Neural progenitor cell (in vitro differentiated cells): ENCODE measurements at regions not wholly inside any gene's neighbourhood (a gene's known extent, or its start where the extent isn't known, plus 50 kb on each side); places are given as distances from the start of the nearest gene placed in this dataset.
A peak's percentile ranks its signal among the peaks of the same experiment; 100 is the strongest.

Source experiments
- DNase-seq: peaks from one replicate; pipeline ENCODE4 v3.0.0-alpha.2; 2016; ENCODE audit warnings: low spot score
- H2AFZ ChIP-seq: fragments of 200-600 bp; sonication (generic); replicated peaks from 2 replicates; pipeline ENCODE4 v1.6.1; 2016; ENCODE audit warnings: antibody characterized with exemption
- H3F3A ChIP-seq: fragments of 200-600 bp; sonication (generic); 2 replicates; pipeline ENCODE4 v1.6.1; 2016; ENCODE audit warnings: antibody characterized with exemption, low read depth
- H3K27ac ChIP-seq: fragments of 200-600 bp; sonication (generic); 2 replicates; pipeline ENCODE4 v1.5.1; 2016; ENCODE audit warnings: mild to moderate bottlenecking
- H3K27me3 ChIP-seq: fragments of 200-600 bp; sonication (generic); 2 replicates; pipeline ENCODE4 v1.6.1; 2016; ENCODE audit warnings: mild to moderate bottlenecking, moderate library complexity
- H3K36me3 ChIP-seq: fragments of 200-600 bp; sonication (generic); 2 replicates; pipeline ENCODE4 v1.5.1; 2016
- H3K4me1 ChIP-seq: fragments of 200-600 bp; sonication (generic); 2 replicates; pipeline ENCODE4 v1.6.1; 2016; ENCODE audit warnings: mixed run types
- H3K4me2 ChIP-seq: fragments of 200-600 bp; sonication (generic); 2 replicates; pipeline ENCODE4 v1.6.1; 2016
- H3K4me3 ChIP-seq: fragments of 200-600 bp; sonication (generic); 2 replicates; pipeline ENCODE4 v1.5.1; 2016
- H3K79me2 ChIP-seq: fragments of 200-600 bp; sonication (generic); 2 replicates; pipeline ENCODE4 v1.6.1; 2016; ENCODE audit warnings: low read depth
- H3K9ac ChIP-seq: fragments of 200-600 bp; sonication (generic); 2 replicates; pipeline ENCODE4 v1.6.1; 2016
- H3K9me3 ChIP-seq: fragments of 200-600 bp; sonication (generic); 2 replicates; pipeline ENCODE4 v1.5.1; 2016; ENCODE audit warnings: low read depth
- H4K20me1 ChIP-seq: fragments of 200-600 bp; sonication (generic); 2 replicates; pipeline ENCODE4 v1.6.1; 2016; ENCODE audit warnings: low read depth
- H3K27ac Mint-ChIP-seq: 3 replicates; pipeline ENCODE4 v1.8.0; 2021; ENCODE audit warnings: mixed read lengths
- H3K27me3 Mint-ChIP-seq: 2 replicates; pipeline ENCODE4 v1.8.0; 2022; ENCODE audit warnings: low read depth, mild to moderate bottlenecking, inconsistent platforms, moderate library complexity, mixed read lengths; ENCODE audit not compliant: insufficient read depth
- H3K36me3 Mint-ChIP-seq: 3 replicates; pipeline ENCODE4 v1.8.0; 2021; ENCODE audit warnings: mixed read lengths
- H3K4me1 Mint-ChIP-seq: 3 replicates; pipeline ENCODE4 v1.8.0; 2021; ENCODE audit warnings: mixed read lengths
- H3K4me3 Mint-ChIP-seq: 3 replicates; pipeline ENCODE4 v1.8.0; 2021; ENCODE audit warnings: mild to moderate bottlenecking, moderate library complexity, mixed read lengths
- H3K9me3 Mint-ChIP-seq: 3 replicates; pipeline ENCODE4 v1.8.0; 2020; ENCODE audit warnings: mixed read lengths
- EZH2 ChIP-seq: fragments of 200-600 bp; sonication (generic); IDR thresholded peaks from 2 replicates; pipeline ENCODE4 v1.6.1; 2017; ENCODE audit warnings: antibody characterized with exemption, mild to moderate bottlenecking, moderate library complexity
- EZH2phosphoT487 ChIP-seq: fragments of 200-600 bp; sonication (generic); IDR thresholded peaks from 2 replicates; pipeline ENCODE4 v1.6.1; 2017; ENCODE audit warnings: antibody characterized with exemption
- TF ChIP-seq, protein P1 (sequence below): fragments of 200-600 bp; sonication (generic); IDR thresholded peaks from 2 replicates; pipeline ENCODE4 v1.5.1; 2017; ENCODE audit warnings: antibody characterized with exemption, mild to moderate bottlenecking

GRCh38 chr3:189419038-189419437, 212.2 kb upstream of the TP63 start:
- no peaks in the 10 kb centered on the region for H3F3A ChIP-seq
- no peaks in the 10 kb centered on the region for H3K9me3 Mint-ChIP-seq
- no peak overlapping the region for H3K4me3 Mint-ChIP-seq
- no peak overlapping the region for H3K9ac ChIP-seq
- no peak for DNase-seq
- no peaks in the 10 kb centered on the region for H3K27me3 ChIP-seq
- no peaks in the 10 kb centered on the region for H3K79me2 ChIP-seq
- H2AFZ ChIP-seq, result peak overlapping the region; percentile 63
- H3K36me3 ChIP-seq, result no peaks in the 10 kb centered on the region
- H3K27ac Mint-ChIP-seq, result peak overlapping the region; percentile 47
- peaks cover 3% of the 10 kb centered on the region for H3K4me1 Mint-ChIP-seq
- H3K27ac ChIP-seq, result no peak overlapping the region
- H3K4me3 ChIP-seq, result no peak overlapping the region
- H3K4me2 ChIP-seq, result no peak overlapping the region
- H3K4me1 ChIP-seq, result no peaks in the 10 kb centered on the region
- no peaks in the 10 kb centered on the region for H3K9me3 ChIP-seq
- TF ChIP-seq EZH2, result no peak
- no peak for TF ChIP-seq EZH2phosphoT487
- TF ChIP-seq, protein P1, sequence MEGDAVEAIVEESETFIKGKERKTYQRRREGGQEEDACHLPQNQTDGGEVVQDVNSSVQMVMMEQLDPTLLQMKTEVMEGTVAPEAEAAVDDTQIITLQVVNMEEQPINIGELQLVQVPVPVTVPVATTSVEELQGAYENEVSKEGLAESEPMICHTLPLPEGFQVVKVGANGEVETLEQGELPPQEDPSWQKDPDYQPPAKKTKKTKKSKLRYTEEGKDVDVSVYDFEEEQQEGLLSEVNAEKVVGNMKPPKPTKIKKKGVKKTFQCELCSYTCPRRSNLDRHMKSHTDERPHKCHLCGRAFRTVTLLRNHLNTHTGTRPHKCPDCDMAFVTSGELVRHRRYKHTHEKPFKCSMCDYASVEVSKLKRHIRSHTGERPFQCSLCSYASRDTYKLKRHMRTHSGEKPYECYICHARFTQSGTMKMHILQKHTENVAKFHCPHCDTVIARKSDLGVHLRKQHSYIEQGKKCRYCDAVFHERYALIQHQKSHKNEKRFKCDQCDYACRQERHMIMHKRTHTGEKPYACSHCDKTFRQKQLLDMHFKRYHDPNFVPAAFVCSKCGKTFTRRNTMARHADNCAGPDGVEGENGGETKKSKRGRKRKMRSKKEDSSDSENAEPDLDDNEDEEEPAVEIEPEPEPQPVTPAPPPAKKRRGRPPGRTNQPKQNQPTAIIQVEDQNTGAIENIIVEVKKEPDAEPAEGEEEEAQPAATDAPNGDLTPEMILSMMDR, result no peak
- no peaks in the 10 kb centered on the region for H3K27me3 Mint-ChIP-seq
- H4K20me1 ChIP-seq, result no peaks in the 10 kb centered on the region
- no peaks in the 10 kb centered on the region for H3K36me3 Mint-ChIP-seq

DNA sequence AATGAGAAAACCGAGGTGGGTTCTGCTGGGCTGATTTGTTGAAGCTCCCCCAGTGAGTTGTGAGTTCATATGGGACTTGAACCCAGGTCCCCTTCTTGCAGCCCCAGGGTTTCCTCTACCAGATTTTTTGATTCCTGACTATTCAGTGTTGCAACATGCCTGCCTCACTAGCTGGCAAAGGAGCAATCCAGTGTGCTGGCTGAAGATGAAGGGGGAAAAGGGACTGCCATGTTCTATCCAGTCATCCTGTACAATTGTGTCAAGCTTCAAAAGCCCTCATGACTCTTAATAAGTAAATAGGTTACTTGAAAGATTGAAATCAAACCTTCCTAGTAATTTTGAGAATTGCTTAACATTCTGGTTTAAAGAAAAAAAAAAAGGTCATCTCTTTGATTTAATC, 211.5 kb upstream of the TP63 start:
- Mint-ChIP-seq H3K27me3 (no peaks in the 10 kb centered on the region), H3K4me3 (no peak overlapping the region), H3K36me3 (no peaks in the 10 kb centered on the region), H3K9me3 (no peaks in the 10 kb centered on the region), H3K4me1 (peaks cover 3% of the 10 kb centered on the region), H3K27ac (no peak overlapping the region)
- TF ChIP-seq, protein P1, result no peak
- TF ChIP-seq EZH2 (no peak), EZH2phosphoT487 (no peak)
- Histone ChIP-seq H2AFZ (no peak overlapping the region), H4K20me1 (no peaks in the 10 kb centered on the region), H3K9ac (no peak overlapping the region), H3F3A (no peaks in the 10 kb centered on the region), H3K4me3 (no peak overlapping the region), H3K27me3 (no peaks in the 10 kb centered on the region), H3K79me2 (no peaks in the 10 kb centered on the region), H3K9me3 (no peaks in the 10 kb centered on the region), H3K4me1 (no peaks in the 10 kb centered on the region), H3K27ac (no peak overlapping the region), H3K4me2 (no peak overlapping the region), H3K36me3 (no peaks in the 10 kb centered on the region)
- DNase-seq, result no peak

- no peaks in the 10 kb centered on the region for H3K27me3 ChIP-seq
- H4K20me1 ChIP-seq, result no peaks in the 10 kb centered on the region
- H3K36me3 ChIP-seq, result no peaks in the 10 kb centered on the region
- Mint-ChIP-seq H3K27me3 (no peaks in the 10 kb centered on the region), H3K9me3 (no peaks in the 10 kb centered on the region), H3K4me3 (no peak overlapping the region), H3K27ac (no peak overlapping the region), H3K4me1 (no peaks in the 10 kb centered on the region), H3K36me3 (no peaks in the 10 kb centered on the region)
- no peaks in the 10 kb centered on the region for H3F3A ChIP-seq
- H3K27ac ChIP-seq, result no peak overlapping the region
- H3K4me3 ChIP-seq, result no peak overlapping the region
- H2AFZ ChIP-seq, result no peak overlapping the region
- no peak for DNase-seq
- H3K9me3 ChIP-seq, result no peaks in the 10 kb centered on the region
- TF ChIP-seq EZH2 (no peak), EZH2phosphoT487 (no peak)
- TF ChIP-seq, protein P1, result no peak
- no peak overlapping the region for H3K9ac ChIP-seq
- no peaks in the 10 kb centered on the region for H3K4me1 ChIP-seq
- no peak overlapping the region for H3K4me2 ChIP-seq
- H3K79me2 ChIP-seq, result no peaks in the 10 kb centered on the region
These were observed 206.3 kb upstream of the TP63 start for GRCh38 chr3:189424922-189425321.

- no peaks in the 10 kb centered on the region for H3K9me3 ChIP-seq
- H3K36me3 ChIP-seq, result no peaks in the 10 kb centered on the region
- no peak overlapping the region for H3K4me3 ChIP-seq
- H3K79me2 ChIP-seq, result no peaks in the 10 kb centered on the region
- no peaks in the 10 kb centered on the region for H3F3A ChIP-seq
- Mint-ChIP-seq H3K27ac (no peak overlapping the region), H3K4me1 (no peaks in the 10 kb centered on the region), H3K36me3 (no peaks in the 10 kb centered on the region), H3K9me3 (peaks cover 2% of the 10 kb centered on the region), H3K27me3 (peaks cover 3% of the 10 kb centered on the region), H3K4me3 (no peak overlapping the region)
- no peak overlapping the region for H2AFZ ChIP-seq
- no peaks in the 10 kb centered on the region for H4K20me1 ChIP-seq
- TF ChIP-seq EZH2phosphoT487 (no peak), EZH2 (no peak)
- TF ChIP-seq, protein P1, result no peak
- no peaks in the 10 kb centered on the region for H3K27me3 ChIP-seq
- H3K4me2 ChIP-seq, result no peak overlapping the region
- H3K9ac ChIP-seq, result no peak overlapping the region
- no peak overlapping the region for H3K27ac ChIP-seq
- DNase-seq, result no peak
- H3K4me1 ChIP-seq, result no peaks in the 10 kb centered on the region
These were observed 202.2 kb upstream of the TP63 start for GRCh38 chr3:189429019-189429418.
